ENCODE measurements at regions not wholly inside any gene's neighbourhood (a gene's known extent, or its start where the extent isn't known, plus 50 kb on each side); places are given as distances from the start of the nearest gene placed in this dataset.

DNA sequence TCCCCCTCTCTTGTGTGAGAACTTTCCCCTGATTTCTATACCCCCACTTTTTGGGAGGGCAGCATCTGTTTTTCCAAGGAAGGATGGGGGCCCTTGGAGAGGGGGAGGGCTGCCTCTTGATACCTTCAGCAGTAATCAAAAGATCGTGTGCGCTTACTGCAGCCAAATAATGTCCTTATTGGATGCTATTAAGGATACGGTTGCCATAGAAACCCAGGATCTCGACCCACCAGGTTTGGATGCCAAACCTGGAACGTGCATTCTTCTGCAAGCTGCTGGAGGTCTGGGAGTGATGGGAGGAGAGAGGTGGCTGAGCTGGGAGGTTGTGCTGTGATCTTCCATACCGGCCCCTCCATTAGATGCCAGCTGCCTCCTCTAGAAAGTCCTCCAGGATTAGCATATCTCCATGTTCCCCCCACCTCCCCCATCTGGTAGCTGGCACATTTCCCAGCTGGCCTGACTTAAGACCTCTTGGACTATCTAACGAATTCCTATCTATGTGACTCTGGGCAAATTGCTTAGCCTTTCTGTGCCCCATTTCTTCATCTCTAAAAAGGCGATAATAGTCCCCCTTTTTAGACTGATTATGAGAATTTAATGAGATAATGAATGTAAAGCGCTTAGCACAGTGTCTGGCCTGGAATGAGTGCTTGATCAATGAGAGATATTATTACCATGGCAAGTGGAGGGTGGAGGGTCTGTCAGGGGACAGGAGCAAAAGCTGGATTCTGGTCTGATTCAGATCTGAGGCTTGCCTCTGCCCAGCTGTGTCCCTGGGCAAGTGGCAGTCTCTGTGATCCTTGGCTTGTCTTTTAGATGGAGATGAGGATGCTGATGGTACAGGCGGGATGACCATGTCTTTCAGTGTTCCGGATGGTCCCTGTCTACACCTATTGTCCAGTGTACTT is 78.5 kb upstream of the PCBD1 start:
- no peak for DNase-seq (ENCODE audit: low read depth)
- no peak overlapping the region for H3K4me3 ChIP-seq (ENCODE audit: low read length)
- TF ChIP-seq, protein P1, sequence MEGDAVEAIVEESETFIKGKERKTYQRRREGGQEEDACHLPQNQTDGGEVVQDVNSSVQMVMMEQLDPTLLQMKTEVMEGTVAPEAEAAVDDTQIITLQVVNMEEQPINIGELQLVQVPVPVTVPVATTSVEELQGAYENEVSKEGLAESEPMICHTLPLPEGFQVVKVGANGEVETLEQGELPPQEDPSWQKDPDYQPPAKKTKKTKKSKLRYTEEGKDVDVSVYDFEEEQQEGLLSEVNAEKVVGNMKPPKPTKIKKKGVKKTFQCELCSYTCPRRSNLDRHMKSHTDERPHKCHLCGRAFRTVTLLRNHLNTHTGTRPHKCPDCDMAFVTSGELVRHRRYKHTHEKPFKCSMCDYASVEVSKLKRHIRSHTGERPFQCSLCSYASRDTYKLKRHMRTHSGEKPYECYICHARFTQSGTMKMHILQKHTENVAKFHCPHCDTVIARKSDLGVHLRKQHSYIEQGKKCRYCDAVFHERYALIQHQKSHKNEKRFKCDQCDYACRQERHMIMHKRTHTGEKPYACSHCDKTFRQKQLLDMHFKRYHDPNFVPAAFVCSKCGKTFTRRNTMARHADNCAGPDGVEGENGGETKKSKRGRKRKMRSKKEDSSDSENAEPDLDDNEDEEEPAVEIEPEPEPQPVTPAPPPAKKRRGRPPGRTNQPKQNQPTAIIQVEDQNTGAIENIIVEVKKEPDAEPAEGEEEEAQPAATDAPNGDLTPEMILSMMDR (conservative IDR thresholded peaks at IDR 0.05; ENCODE audit: low read length) = no peak

DNA sequence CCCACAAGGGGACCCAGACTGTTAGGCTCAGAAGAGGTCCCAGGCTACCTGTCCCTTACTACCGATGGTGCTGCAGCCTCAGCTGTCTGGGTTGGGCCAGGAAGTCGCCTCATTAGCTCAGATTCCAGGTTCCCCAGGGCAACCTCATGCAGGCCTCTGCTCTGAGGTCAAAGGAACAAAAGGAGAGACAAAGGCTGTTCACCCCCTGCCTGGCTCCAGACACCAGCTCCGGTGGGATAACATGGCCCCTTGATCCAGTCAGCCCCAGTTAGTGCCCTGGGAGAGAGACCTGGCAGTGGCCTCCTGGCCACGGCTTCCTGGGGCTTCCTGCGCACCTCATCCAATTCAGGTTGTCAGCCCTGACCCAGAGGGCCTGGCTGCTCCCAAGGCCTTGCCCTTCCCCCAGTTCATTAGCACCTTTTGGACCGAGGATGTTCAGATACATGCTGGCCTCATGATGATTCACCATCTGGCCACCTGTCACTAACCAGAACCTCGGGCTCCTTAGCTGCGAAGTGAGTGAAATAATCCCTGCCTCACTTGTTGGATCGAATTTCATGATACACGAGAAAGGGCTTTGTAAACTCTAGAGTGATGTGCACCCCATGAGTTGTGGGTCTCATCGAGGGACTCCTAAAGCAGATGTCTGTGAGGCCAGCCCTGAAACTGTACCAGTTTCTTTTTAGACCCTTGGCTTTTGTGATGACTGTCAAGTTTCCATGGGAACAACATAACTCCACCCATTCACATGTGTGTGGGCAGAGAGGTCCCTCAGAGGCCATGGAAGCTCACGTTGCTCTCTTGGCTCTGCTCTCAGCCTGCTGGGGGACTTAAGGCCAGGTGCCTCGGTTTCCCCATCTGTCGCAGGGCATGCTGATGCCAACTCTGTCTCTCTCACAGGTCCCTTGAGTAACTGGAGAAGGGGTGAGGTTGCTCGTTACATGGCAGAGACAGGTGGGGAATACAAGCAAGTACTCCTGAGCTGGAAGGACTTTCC is 79.5 kb upstream of the PCBD1 start:
- H3K4me3 ChIP-seq (ENCODE audit: low read length) = no peak overlapping the region
- DNase-seq (ENCODE audit: low read depth) = no peak
- TF ChIP-seq, protein P1 (conservative IDR thresholded peaks at IDR 0.05; ENCODE audit: low read length) = no peak

DNA sequence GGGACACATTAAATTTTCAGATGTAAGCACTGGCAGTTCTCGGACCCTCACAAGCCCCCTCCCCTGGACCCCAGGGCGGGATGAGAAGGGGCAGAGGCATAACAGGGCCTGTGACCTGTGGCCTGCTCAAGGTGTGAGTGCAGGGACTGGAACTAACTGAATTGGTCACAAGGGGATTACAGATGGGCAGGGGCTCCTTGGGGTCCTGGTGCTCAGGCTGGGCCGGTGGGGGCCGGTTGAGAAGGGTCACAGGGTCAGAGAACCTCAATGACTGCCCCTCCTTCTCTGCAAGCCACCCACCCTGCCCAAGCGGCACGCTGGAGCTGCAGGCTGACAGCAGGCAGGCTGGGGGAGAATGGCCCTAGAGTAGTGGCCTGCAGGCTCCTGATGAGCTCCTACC is 80.8 kb upstream of the PCBD1 start:
- DNase-seq (ENCODE audit: low read depth) = no peak
- TF ChIP-seq, protein P1 (conservative IDR thresholded peaks at IDR 0.05; ENCODE audit: low read length) = no peak
- no peak overlapping the region for H3K4me3 ChIP-seq (ENCODE audit: low read length)

DNA sequence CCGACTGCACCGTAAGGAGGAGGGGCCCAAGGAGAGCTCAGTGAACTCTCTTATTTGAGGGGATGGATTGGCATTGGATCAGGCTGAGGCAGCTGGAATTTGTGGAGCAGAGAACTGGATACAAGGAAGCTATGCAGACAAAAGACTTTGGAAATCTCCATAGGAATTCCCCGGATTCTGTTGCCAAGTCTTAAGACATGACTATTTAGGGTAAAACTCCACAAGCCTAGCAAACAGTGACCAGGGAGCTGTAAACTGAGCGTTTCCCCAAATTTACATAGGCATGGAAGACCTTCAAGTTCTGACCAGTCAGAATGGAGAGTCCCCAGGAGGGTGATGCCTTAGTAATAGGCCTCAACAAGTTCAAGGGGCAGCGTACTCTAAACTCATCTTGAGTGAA is 82.5 kb upstream of the PCBD1 start:
- TF ChIP-seq, protein P1 (conservative IDR thresholded peaks at IDR 0.05; ENCODE audit: low read length) = no peak
- DNase-seq (ENCODE audit: low read depth) = no peak
- no peak overlapping the region for H3K4me3 ChIP-seq (ENCODE audit: low read length)

DNA sequence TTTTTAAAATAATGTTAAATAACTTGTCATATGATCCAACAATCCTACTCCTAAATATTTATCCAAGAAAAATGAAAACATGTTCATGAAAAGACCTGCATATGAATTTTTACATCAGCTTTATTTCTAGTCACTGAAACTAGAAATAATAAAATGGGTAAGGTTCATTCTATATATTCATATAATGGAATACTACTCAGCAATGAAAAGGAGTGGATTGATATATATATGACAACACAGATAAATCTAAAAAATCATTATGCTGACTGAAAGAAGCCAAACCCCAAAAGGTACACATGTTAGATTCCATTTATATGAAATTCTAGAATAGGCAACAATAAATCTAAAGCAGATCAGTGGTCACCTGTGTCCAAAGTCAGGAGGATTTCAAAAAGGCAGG is 84.9 kb upstream of the PCBD1 start:
- TF ChIP-seq, protein P1 (conservative IDR thresholded peaks at IDR 0.05; ENCODE audit: low read length) = no peak
- no peak overlapping the region for H3K4me3 ChIP-seq (ENCODE audit: low read length)
- no peak for DNase-seq (ENCODE audit: low read depth)

DNA sequence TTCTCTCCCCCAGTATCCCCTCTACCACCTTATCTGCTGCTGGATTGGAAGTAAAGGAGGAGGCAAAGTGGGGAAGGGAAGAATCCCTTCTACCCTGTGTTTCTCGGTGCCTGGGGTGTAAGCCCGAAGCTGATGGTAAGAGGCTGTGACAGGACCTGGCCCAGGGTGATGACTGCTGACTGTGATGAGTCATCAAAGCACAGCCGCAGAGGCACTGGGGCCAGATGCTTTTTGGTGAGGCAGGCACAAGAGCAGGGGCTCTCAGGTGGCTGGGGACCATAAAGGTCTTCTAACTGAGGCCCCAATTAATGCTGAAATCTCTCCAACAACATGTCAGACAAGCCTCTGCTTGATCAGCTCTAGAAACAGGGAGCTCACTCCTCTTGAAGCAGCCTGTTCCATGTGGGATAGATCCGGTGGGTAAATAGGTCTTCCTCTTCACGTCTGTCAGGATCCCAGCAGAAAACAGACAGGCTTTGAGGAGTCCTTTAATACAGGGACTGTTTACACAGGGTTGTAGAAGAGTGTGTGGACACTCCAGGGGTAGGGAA is 86.1 kb upstream of the PCBD1 start:
- H3K4me3 ChIP-seq (ENCODE audit: low read length) = no peak overlapping the region
- peak; percentile 15 for DNase-seq (ENCODE audit: low read depth)
- TF ChIP-seq, protein P1 (conservative IDR thresholded peaks at IDR 0.05; ENCODE audit: low read length) = no peak
